Stimulated activated CD8-positive, alpha-beta memory T cell treated with anti-CD3 and anti-CD28 coated beads, Interleukin-15, amount 100 ng/mL, for 1 hour (primary cell): ENCODE measurements at regions not wholly inside any gene's neighbourhood (a gene's known extent, or its start where the extent isn't known, plus 50 kb on each side); places are given as distances from the start of the nearest gene placed in this dataset.
"Not testable (repeated sequence)": the region's sequence is repeated elsewhere in the genome, so short reads cannot be mapped to it uniquely, and the experiment has no call there.

Experiments used
- DNase-seq: peaks from one replicate; pipeline ENCODE4 v3.0.0-alpha.2; 2020; ENCODE audit warnings: low read depth

DNA sequence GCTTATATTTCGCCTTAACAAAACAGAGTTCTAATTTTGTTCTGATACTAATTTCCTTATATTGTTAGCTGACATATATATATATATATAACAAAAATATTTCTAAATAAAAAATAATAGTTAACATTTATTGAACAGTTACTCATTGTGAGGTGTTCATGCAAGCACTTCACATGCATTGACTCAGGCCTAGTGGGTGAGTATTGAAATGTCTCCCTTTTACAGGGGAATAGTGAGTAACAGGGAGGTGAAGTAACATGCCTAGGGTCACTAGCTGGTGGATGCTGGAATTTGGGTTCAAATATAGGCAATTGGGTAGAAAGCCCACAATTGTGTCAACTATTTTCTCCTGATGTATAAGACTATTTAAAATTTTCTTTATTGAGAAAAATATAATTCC, 102.6 kb upstream of the ZPLD1 start:
- DNase-seq, result no peak

GRCh38 chr3:102332934-102333333, 101.9 kb upstream of the ZPLD1 start:
- no peak for DNase-seq

DNA sequence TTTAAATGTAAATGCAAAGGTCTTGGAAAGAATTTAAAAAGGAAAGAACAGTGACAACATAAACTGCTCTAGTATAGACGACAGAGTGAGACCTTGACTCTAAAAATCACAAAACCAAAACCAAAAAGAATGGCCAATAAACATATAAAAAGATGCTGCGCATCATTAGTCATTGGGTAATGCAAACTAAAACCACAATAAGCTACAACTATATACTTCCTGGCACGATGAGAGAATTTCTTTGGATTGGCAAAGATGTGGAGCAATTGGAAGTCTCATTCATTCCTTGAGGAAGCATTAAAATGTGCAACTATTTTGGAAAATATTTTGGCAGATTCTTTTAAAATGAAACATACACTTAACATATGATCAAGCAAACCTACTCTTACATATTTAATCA, 98.7 kb upstream of the ZPLD1 start:
- no peak for DNase-seq

DNA sequence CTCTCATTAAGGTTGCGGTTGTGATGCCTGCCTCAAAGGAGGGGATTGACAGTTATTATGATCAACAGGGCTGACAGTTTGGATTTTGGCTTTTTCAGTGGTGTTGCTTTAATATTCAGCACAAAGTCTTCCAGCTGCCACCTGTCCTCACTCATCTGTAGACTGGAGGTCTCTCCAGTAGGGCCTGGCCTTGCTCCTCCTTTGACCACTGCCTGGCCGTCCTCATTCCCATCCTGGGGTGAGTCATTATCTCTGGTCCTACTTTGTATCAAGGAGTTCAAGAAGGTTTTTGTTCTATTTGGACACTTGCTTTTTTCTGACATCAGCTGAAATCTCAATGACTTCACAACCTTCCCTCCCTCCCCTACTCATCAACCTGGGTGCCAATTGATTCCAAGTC, 95.1 kb upstream of the ZPLD1 start:
- no peak for DNase-seq

GRCh38 chr3:102346897-102347296, 87.9 kb upstream of the ZPLD1 start:
- no peak for DNase-seq

- no peak for DNase-seq
Measured at GRCh38 chr3:102348904-102349303, 85.9 kb upstream of the ZPLD1 start.

DNA sequence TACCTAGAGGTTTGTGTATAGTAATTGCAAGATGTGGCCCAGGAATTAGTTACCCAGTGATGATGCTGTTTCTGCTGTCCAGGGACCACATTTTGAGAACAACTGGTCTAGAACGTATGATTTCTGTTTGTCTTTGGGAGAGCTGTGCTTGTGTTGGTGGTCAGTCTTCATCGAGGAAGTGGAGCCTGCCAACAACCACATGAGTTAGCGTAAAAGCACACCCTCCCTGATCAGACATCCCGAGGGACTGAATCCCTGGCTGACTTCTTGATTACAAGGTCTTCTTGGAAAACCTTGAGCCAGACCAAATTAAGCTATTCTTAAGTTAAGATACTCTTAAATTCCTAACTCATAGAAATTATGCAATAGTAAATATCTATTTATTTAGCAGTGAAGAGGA, 81.7 kb upstream of the ZPLD1 start:
- no peak for DNase-seq

GRCh38 chr3:102353805-102354204, 81.0 kb upstream of the ZPLD1 start:
- no peak for DNase-seq

- DNase-seq, result no peak
Measured at GRCh38 chr3:102354818-102355515, 79.8 kb upstream of the ZPLD1 start.

GRCh38 chr3:102356506-102356905, 78.3 kb upstream of the ZPLD1 start:
- no peak for DNase-seq

DNA sequence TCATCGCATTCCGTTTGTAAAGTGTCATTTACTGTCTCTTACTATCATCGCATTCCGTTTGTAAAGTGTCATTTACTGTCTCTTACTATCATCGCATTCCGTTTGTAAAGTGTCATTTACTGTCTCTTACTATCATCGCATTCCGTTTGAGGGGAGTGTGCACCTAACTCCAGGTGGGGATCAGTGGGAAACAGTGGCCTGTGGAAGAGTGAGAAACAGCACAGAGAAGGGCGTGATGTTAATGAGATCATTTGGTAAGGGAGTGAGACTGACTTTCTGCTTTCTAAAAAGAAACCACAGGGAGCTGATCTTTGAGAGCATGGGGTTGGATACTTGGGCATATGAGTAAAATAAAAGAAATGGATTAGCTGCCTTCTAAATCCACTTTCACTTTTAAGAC, 77.5 kb upstream of the ZPLD1 start:
- not testable (repeated sequence) for DNase-seq

DNA sequence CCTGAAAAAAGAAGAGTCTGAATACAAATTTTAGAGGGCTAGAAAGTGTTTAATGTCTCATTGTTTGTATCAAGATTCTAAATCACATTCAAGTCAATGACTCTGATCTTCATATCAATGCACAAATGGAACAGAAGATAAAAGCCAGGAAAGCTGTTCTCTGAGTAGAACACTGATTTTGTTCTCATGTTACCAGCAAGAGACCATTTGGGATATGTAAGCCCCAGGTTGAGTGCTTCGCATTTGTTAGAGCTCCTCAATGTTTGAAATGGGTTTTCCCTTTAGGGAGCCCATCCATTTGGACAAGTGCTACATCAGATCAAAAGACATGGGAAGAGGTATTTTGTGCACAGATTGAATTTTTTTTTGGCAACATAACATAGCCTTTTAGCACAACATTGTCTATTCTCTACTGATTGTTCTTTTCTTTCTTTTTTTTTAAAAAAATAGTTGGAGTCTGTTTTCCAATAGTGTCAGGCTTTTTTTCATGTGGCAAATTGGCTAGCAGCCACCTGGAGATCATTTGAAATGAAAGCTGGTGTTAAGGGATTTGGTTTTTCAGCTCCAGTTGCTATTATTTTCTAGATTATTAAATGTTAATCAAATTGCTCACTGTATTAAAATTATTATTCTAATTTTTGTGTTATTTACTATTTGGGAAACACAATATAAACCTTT, 74.5 kb upstream of the ZPLD1 start:
- DNase-seq, result no peak

GRCh38 chr3:102361101-102361500, 73.7 kb upstream of the ZPLD1 start:
- no peak for DNase-seq

GRCh38 chr3:102366116-102366515, 68.7 kb upstream of the ZPLD1 start:
- not testable (repeated sequence) for DNase-seq

DNA sequence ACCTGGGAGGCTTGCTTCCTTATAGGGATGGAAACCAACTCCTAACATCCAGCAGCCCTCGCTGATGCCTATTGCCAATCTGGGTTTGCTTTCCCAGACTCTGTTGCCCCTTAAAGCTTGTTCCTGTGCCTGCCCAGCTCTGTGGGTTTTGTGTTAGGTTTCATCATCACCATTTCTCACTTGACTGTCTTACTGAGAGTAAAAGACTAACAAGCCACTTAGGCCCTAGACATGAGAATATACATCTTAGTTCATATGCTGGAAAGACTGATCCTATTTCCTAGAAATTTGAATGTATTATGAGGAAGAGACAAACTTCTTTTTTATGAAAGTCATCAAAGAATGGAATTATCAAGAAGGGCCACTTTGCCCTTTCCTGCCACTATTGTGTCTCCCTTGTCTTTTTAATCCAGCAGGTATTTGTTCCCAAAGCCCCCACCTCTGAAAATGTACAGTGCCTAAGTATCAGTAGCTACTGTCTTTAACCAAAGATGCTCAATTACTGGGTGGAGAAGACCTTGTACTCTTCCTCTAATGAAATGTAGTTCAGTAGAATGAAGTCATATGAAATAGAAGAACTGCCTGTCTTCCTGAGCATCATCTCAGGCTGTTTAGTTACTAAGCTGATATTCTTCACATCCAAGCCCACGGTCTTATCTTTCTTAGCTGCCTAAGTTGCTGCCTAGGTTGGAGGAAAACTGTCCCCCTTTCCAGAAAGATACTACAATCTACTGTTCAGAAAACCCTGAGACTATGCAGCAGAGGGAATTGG, 59.8 kb upstream of the ZPLD1 start:
- no peak for DNase-seq

GRCh38 chr3:102378216-102378615, 56.6 kb upstream of the ZPLD1 start:
- no peak for DNase-seq

GRCh38 chr3:102382201-102382600, 52.6 kb upstream of the ZPLD1 start:
- DNase-seq, result not testable (repeated sequence)
